A549 (cell line): ENCODE measurements at regions not wholly inside any gene's neighbourhood (a gene's known extent, or its start where the extent isn't known, plus 50 kb on each side); places are given as distances from the start of the nearest gene placed in this dataset.

ENCODE experiments used
- ATAC-seq, 2 experiments: fragments of 200-7000 bp in 1 of 2; fragments of >200 bp in 1 of 2; cut with Nextera tagmentation in 1 of 2; cut with Tn5 transposase in 1 of 2; 3 replicates each; pipeline versions ENCODE4 v1.8.0 to v1.9.1; 2018 to 2020; ENCODE audit warnings: mild to moderate bottlenecking in 1 of 2, moderate library complexity in 1 of 2
- CTCF ChIA-PET: fragments of 300-600 bp; sonication (Branson Sonifier 250); formaldehyde crosslinking; extraction: SDS; loops from one replicate; lab custom pipeline; 2021; ENCODE audit warnings: antibody characterized with exemption, inconsistent platforms; lab: Yijun Ruan, JAX
- POLR2A ChIA-PET: fragments of 350-600 bp; formaldehyde crosslinking; extraction: SDS; loops from one replicate; lab custom pipeline; 2021; ENCODE audit warnings: antibody characterized with exemption, inconsistent platforms; lab: Yijun Ruan, JAX
- DNase-seq, 2 experiments: peaks; one replicate each; pipeline versions ENCODE4 v3.0.0 to v3.0.0-alpha.2; 2011 to 2016; ENCODE audit warnings: low read depth in 1 of 2, low spot score in 1 of 2
- FAIRE-seq: peaks from 2 replicates; lab custom pipeline; 2011; peaks lifted over from hg19 to GRCh38; lab: Jason Lieb, UNC
- H3K27ac ChIP-seq, 2 experiments: fragments of >200 bp; sonication (Bioruptor Twin); formaldehyde crosslinking; 3 replicates each; pipeline ENCODE4 v1.5.1; 2016 to 2017
- H3K4me1 ChIP-seq: fragments of >200 bp; sonication (Bioruptor Twin); formaldehyde crosslinking; 3 replicates; pipeline ENCODE4 v1.6.1; 2016
- H3K4me2 ChIP-seq: fragments of >200 bp; sonication (Bioruptor Twin); formaldehyde crosslinking; 3 replicates; pipeline ENCODE4 v1.6.1; 2016
- H3K4me3 ChIP-seq: fragments of >200 bp; sonication (Bioruptor Twin); formaldehyde crosslinking; 3 replicates; pipeline ENCODE4 v1.5.1; 2016
- H3K9me3 ChIP-seq: fragments of >200 bp; sonication (Bioruptor Twin); formaldehyde crosslinking; 3 replicates; pipeline ENCODE4 v1.6.1; 2016
- BCL3 ChIP-seq: fragments of >200 bp; sonication (Bioruptor Twin); formaldehyde crosslinking; IDR thresholded peaks from 3 replicates; pipeline ENCODE4 v1.6.1; 2016
- CEBPB ChIP-seq, 2 experiments: fragments of >200 bp in 1 of 2; sonication (Bioruptor Twin) in 1 of 2; formaldehyde crosslinking in 1 of 2; IDR thresholded peaks; 2 replicates each; pipeline ENCODE4 v1.6.1; 2012 to 2016
- CHD4 ChIP-seq: fragments of 200-600 bp; sonication (generic); IDR thresholded peaks from 2 replicates; pipeline ENCODE4 v1.6.1; 2016; ENCODE audit warnings: antibody characterized with exemption, mild to moderate bottlenecking, borderline replicate concordance
- CTCF ChIP-seq: fragments of >200 bp; sonication (Bioruptor Twin); formaldehyde crosslinking; IDR thresholded peaks from 3 replicates; pipeline ENCODE4 v1.5.1; 2016
- E2F6 ChIP-seq: IDR thresholded peaks from 2 replicates; pipeline ENCODE4 v1.6.1; 2012; ENCODE audit warnings: low read depth, borderline replicate concordance
- EHF ChIP-seq: fragments of 250-450 bp; sonication (Bioruptor Pico); IDR thresholded peaks from 2 replicates; pipeline ENCODE4 v1.5.0; 2020; ENCODE audit warnings: mild to moderate bottlenecking
- EHMT2 ChIP-seq: fragments of 200-600 bp; sonication (generic); IDR thresholded peaks from 2 replicates; pipeline ENCODE4 v1.6.1; 2016; ENCODE audit warnings: antibody characterized with exemption, low read depth, mild to moderate bottlenecking, moderate library complexity
- EP300 ChIP-seq, 2 experiments: fragments of >200 bp; sonication (Bioruptor Twin); formaldehyde crosslinking; IDR thresholded peaks; 2 replicates in 1 of 2; 3 replicates in 1 of 2; pipeline ENCODE4 v1.6.1; 2016 to 2017
- FOSB ChIP-seq: fragments of 250-450 bp; sonication (Bioruptor Pico); IDR thresholded peaks from 2 replicates; pipeline ENCODE4 v1.5.0; 2020; ENCODE audit warnings: mild to moderate bottlenecking, moderate library complexity
- FOSL2 ChIP-seq, 2 experiments: fragments of 450-650 bp in 1 of 2; fragments of >200 bp in 1 of 2; sonication (Bioruptor Twin) in 1 of 2; formaldehyde crosslinking; IDR thresholded peaks; 2 replicates each; pipeline versions ENCODE4 v1.5.0 to v1.6.1; 2016 to 2020; ENCODE audit warnings: mild to moderate bottlenecking in 1 of 2, moderate library complexity in 1 of 2
- FOXS1 ChIP-seq: fragments of 250-450 bp; sonication (Bioruptor Pico); IDR thresholded peaks from 2 replicates; pipeline ENCODE4 v1.5.0; 2020; ENCODE audit warnings: mild to moderate bottlenecking, moderate library complexity
- HEYL ChIP-seq: fragments of 250-450 bp; sonication (Bioruptor Pico); IDR thresholded peaks from 2 replicates; pipeline ENCODE4 v1.8.0; 2021; ENCODE audit warnings: mild to moderate bottlenecking, moderate library complexity
- HOXA7 ChIP-seq: fragments of 250-450 bp; sonication (Bioruptor Pico); IDR thresholded peaks from 2 replicates; pipeline ENCODE4 v1.5.0; 2020; ENCODE audit warnings: mild to moderate bottlenecking, moderate library complexity
- HOXB5 ChIP-seq: fragments of 250-450 bp; sonication (Bioruptor Pico); IDR thresholded peaks from 2 replicates; pipeline ENCODE4 v1.5.0; 2020; ENCODE audit warnings: mild to moderate bottlenecking, moderate library complexity
- JUNB ChIP-seq: fragments of >200 bp; sonication (Bioruptor Twin); formaldehyde crosslinking; IDR thresholded peaks from 2 replicates; pipeline ENCODE4 v1.6.1; 2016
- KDM1A ChIP-seq: fragments of 200-600 bp; sonication (generic); IDR thresholded peaks from 2 replicates; pipeline ENCODE4 v1.6.1; 2016; ENCODE audit warnings: low read depth, mild to moderate bottlenecking
- MAX ChIP-seq: IDR thresholded peaks from 2 replicates; pipeline ENCODE4 v1.6.1; 2012
- MAZ ChIP-seq: fragments of 150-350 bp; IDR thresholded peaks from 2 replicates; pipeline ENCODE4 v1.6.1; 2014; ENCODE audit warnings: antibody characterized with exemption, low read depth, low read length, borderline replicate concordance
- NFE2L2 ChIP-seq: fragments of 150-350 bp; conservative IDR thresholded peaks from 2 replicates; pipeline ENCODE4 v1.6.1; 2014; ENCODE audit warnings: low read length
- NPAS2 ChIP-seq: fragments of 250-450 bp; sonication (Bioruptor Pico); IDR thresholded peaks from 2 replicates; pipeline ENCODE4 v1.8.0; 2022; ENCODE audit warnings: mild to moderate bottlenecking, moderate library complexity, borderline replicate concordance
- NR3C1 ChIP-seq: fragments of >200 bp; sonication (Bioruptor Twin); formaldehyde crosslinking; IDR thresholded peaks from 3 replicates; pipeline ENCODE4 v1.6.1; 2017
- PBX3 ChIP-seq: IDR thresholded peaks from 2 replicates; pipeline ENCODE4 v1.6.1; 2012
- PHF8 ChIP-seq: fragments of 200-600 bp; sonication (generic); IDR thresholded peaks from 2 replicates; pipeline ENCODE4 v1.6.1; 2016; ENCODE audit warnings: low read depth, mild to moderate bottlenecking, antibody characterized with exemption, moderate library complexity, borderline replicate concordance
- POLR2A ChIP-seq: IDR thresholded peaks from 2 replicates; pipeline ENCODE4 v1.6.1; 2012; ENCODE audit warnings: mild to moderate bottlenecking, low read length
- POLR2AphosphoS2 ChIP-seq: conservative IDR thresholded peaks from 2 replicates; pipeline ENCODE4 v1.6.1; 2012; ENCODE audit warnings: low read length, improper control_type of control experiment, inconsistent platforms
- RFX5 ChIP-seq: fragments of 450-650 bp; IDR thresholded peaks from 2 replicates; pipeline ENCODE4 v1.7.1; 2014; ENCODE audit warnings: antibody characterized with exemption, mild to moderate bottlenecking, moderate library complexity
- SREBF2 ChIP-seq: fragments of 450-650 bp; IDR thresholded peaks from 2 replicates; pipeline ENCODE4 v1.6.1; 2014; ENCODE audit warnings: mild to moderate bottlenecking, moderate library complexity
- TP53 ChIP-seq: fragments of 250-450 bp; sonication (Bioruptor Pico); IDR thresholded peaks from 2 replicates; pipeline ENCODE4 v1.5.0; 2021; ENCODE audit warnings: mild to moderate bottlenecking, moderate library complexity
- ZC3H11A ChIP-seq: fragments of 450-650 bp; IDR thresholded peaks from 2 replicates; pipeline ENCODE4 v1.6.1; 2014; ENCODE audit warnings: antibody characterized with exemption, mild to moderate bottlenecking
- ZNF302 ChIP-seq: fragments of 250-450 bp; sonication (Bioruptor Pico); IDR thresholded peaks from 2 replicates; pipeline ENCODE4 v1.9.0; 2021; ENCODE audit warnings: inconsistent platforms, mild to moderate bottlenecking, moderate library complexity
- ZSCAN20 ChIP-seq: fragments of 250-450 bp; sonication (Bioruptor Pico); IDR thresholded peaks from 2 replicates; pipeline ENCODE4 v1.8.0; 2022; ENCODE audit warnings: mild to moderate bottlenecking, moderate library complexity
- WGBS: methylation state at CpG from one replicate; pipeline ENCODE4 v1.1.6; 2017; ENCODE audit errors: missing lambda C conversion rate; 5-methylcytosine and 5-hydroxymethylcytosine counted together

GRCh38 chr3:139227165-139227564, 116.7 kb upstream of the MRPS22 start:
- no CpG with 5 or more reads among the region's 1 CpG for WGBS
- no peaks in the 10 kb centered on the region for H3K9me3 ChIP-seq
- ATAC-seq (no peak), FAIRE-seq (no peak)
- no peak overlapping the region for H3K4me2 ChIP-seq
- no peaks in the 10 kb centered on the region for H3K4me1 ChIP-seq
- no peak overlapping the region for H3K27ac ChIP-seq
- TF ChIP-seq MAZ (no peak), CTCF (no peak), EHMT2 (no peak), NFE2L2 (no peak), NPAS2 (no peak), TP53 (CRISPR knock-in tag) (no peak), HEYL (CRISPR knock-in tag) (no peak), PBX3 (no peak), E2F6 (no peak), ZC3H11A (no peak), KDM1A (no peak), POLR2A (no peak), NR3C1 (no peak), ZSCAN20 (CRISPR knock-in tag) (no peak)
- TF ChIP-seq, all 56 proteins: peak for 0
- DNase-seq = no peak
- ChIA-PET POLR2A (no interaction called here), CTCF (no interaction called here)
- H3K4me3 ChIP-seq = no peak overlapping the region

DNA sequence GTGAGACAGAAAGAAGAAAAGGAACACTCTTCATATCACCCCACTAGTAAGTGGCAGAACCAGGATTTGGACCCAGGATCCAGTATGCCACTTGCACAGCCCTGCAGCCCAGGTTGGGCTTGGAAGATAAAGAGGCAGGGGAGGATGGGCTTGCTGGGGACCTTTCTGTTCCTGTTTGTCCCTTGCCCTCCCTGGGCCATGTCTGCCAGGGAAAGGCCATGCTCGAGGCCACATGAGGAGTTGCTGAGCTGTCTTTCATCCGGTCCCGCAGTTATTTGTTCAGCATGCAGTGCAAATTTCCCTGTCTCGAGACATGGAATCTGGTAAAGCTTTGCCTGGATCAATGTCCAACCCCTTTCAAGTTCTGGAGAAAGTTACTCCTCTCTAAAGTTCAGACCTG, 116.0 kb upstream of the MRPS22 start:
- Histone ChIP-seq H3K4me2 (no peak overlapping the region), H3K27ac (no peak overlapping the region), H3K4me3 (no peak overlapping the region), H3K9me3 (no peaks in the 10 kb centered on the region), H3K4me1 (no peaks in the 10 kb centered on the region)
- ATAC-seq (no peak), FAIRE-seq (no peak), DNase-seq (no peak)
- 56% methylated on average over 4 of the region's 4 CpGs for WGBS
- TF ChIP-seq FOXS1 (CRISPR knock-in tag) (no peak), CEBPB (IDR thresholded peaks at IDR 0.05) (no peak), NFE2L2 (no peak), RFX5 (no peak), JUNB (no peak), EHF (CRISPR knock-in tag) (no peak), MAZ (no peak), PHF8 (no peak)
- ChIA-PET CTCF (no interaction called here), POLR2A (no interaction called here)

DNA sequence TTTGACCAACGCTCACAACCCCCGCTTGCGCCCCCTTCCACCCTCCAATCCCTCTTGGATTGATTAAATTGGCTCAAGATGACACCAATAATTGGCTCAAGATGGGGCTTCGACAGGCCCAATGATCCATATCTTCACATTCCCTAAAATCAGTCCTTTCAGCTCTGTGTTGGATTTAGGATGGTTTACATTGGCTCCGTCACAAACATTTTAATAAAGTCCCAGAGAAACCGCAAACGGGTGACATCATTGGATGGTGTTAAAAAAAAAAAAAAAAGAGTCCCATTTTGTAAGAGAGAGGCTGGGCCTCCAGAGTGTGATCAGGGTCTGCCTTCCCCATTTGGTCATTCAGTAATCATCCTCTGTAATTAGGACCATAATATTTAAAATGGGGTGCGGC, 113.4 kb upstream of the MRPS22 start:
- Histone ChIP-seq H3K9me3 (no peaks in the 10 kb centered on the region), H3K4me1 (no peaks in the 10 kb centered on the region), H3K4me3 (no peak overlapping the region), H3K27ac (no peak overlapping the region), H3K4me2 (no peak overlapping the region)
- no peak for ATAC-seq
- no peak for DNase-seq
- no peak for FAIRE-seq
- POLR2A ChIA-PET = no interaction called here
- CTCF ChIA-PET = interaction anchor here (1.2 kb wide), 1 partner anchor 119 kb away, joined by 4 read pairs; no protein-coding TSS in a partner anchor
- WGBS = 88% methylated on average over 8 of the region's 8 CpGs
- TF ChIP-seq EP300 (IDR thresholded peaks at IDR 0.05) (no peak), ZNF302 (CRISPR knock-in tag) (no peak), MAX (no peak), ZC3H11A (no peak), BCL3 (no peak), POLR2AphosphoS2 (no peak), HOXA7 (CRISPR knock-in tag) (no peak), CHD4 (no peak), SREBF2 (no peak), FOSL2 (IDR thresholded peaks at IDR 0.05) (no peak), FOSL2 (CRISPR knock-in tag; IDR thresholded peaks at IDR 0.05) (no peak), FOSB (no peak), HOXB5 (CRISPR knock-in tag) (no peak), POLR2A (no peak), CTCF (no peak)
